ENCODE measurements at regions not wholly inside any gene's neighbourhood (a gene's known extent, or its start where the extent isn't known, plus 50 kb on each side); places are given as distances from the start of the nearest gene placed in this dataset.

- ATAC-seq = no peak
Observed at GRCh38 chr4:182015893-182016292, 227.3 kb upstream of the TENM3 start.

- no peak for ATAC-seq
Observed at GRCh38 chr4:182017038-182017437, 226.2 kb upstream of the TENM3 start.

GRCh38 chr4:182018691-182019090 lies 224.5 kb upstream of the TENM3 start:
- ATAC-seq = no peak

- peak; percentile 13 to 30 for ATAC-seq
Observed at GRCh38 chr4:182019148-182019652, 224.0 kb upstream of the TENM3 start.

GRCh38 chr4:182022909-182023308 lies 220.3 kb upstream of the TENM3 start:
- no peak for ATAC-seq

- no peak for ATAC-seq
Observed at GRCh38 chr4:182023469-182023868, 219.7 kb upstream of the TENM3 start.

- no peak for ATAC-seq
Observed at GRCh38 chr4:182042945-182043344, 200.3 kb upstream of the TENM3 start.

- no peak for ATAC-seq
Observed at GRCh38 chr4:182048871-182049270, 194.3 kb upstream of the TENM3 start.

GRCh38 chr4:182056866-182057265 lies 186.3 kb upstream of the TENM3 start:
- ATAC-seq = no peak

GRCh38 chr4:182062458-182062857 lies 180.7 kb upstream of the TENM3 start:
- no peak for ATAC-seq

- ATAC-seq = no peak
Observed at GRCh38 chr4:182062936-182063335, 180.3 kb upstream of the TENM3 start.

- no peak for ATAC-seq
Observed at GRCh38 chr4:182063651-182064050, 179.6 kb upstream of the TENM3 start.

GRCh38 chr4:182065255-182065654 lies 177.9 kb upstream of the TENM3 start:
- ATAC-seq = no peak

GRCh38 chr4:182066037-182066436 lies 177.2 kb upstream of the TENM3 start:
- no peak for ATAC-seq

GRCh38 chr4:182067828-182068227 lies 175.4 kb upstream of the TENM3 start:
- no peak for ATAC-seq

GRCh38 chr4:182068920-182069319 lies 174.3 kb upstream of the TENM3 start:
- no peak for ATAC-seq

- ATAC-seq = no peak
Observed at GRCh38 chr4:182073278-182073677, 169.9 kb upstream of the TENM3 start.

GRCh38 chr4:182074139-182074538 lies 169.1 kb upstream of the TENM3 start:
- no peak for ATAC-seq

- no peak for ATAC-seq
Observed at GRCh38 chr4:182074810-182075209, 168.4 kb upstream of the TENM3 start.

- no peak for ATAC-seq
Observed at GRCh38 chr4:182082910-182083309, 160.3 kb upstream of the TENM3 start.

- ATAC-seq = no peak
Observed at GRCh38 chr4:182083671-182084410, 159.4 kb upstream of the TENM3 start.

GRCh38 chr4:182085051-182085480 lies 158.1 kb upstream of the TENM3 start:
- no peak for ATAC-seq

GRCh38 chr4:182089326-182089725 lies 153.9 kb upstream of the TENM3 start:
- ATAC-seq = no peak

GRCh38 chr4:182090186-182090585 lies 153.0 kb upstream of the TENM3 start:
- no peak for ATAC-seq

GRCh38 chr4:182091128-182091527 lies 152.1 kb upstream of the TENM3 start:
- ATAC-seq = no peak

All from activated CD4-positive, CD25-positive, alpha-beta regulatory T cell treated with anti-CD3 and anti-CD28 coated beads, Interleukin-2, amount 50 U/mL, for 24 hours (primary cell).